DMS153 (cell line): ENCODE measurements at regions not wholly inside any gene's neighbourhood (a gene's known extent, or its start where the extent isn't known, plus 50 kb on each side); places are given as distances from the start of the nearest gene placed in this dataset.

Source experiments
- DNase-seq: peaks from one replicate; lab custom pipeline; 2025; lab: John Stamatoyannopoulos, UW

DNA sequence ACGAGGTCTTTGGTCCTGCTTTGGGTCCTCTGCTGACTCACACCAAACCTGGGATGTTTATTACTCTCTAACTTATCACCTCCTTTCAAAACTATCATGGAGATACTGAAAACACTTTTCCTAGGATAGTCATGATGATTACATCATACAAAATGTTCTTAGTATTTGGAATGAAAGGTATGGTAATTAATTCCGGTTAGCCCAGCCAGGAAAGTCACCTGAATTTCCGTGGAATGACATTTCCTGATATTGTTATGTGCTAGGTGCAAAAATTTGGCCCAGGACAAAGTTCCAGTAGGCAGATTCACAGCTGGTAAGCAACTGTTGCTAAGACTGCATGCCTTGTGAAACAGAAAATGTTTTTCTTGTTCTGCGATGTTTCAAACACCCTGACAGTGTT lies 203.4 kb downstream of the ZNF648 start:
- no peak for DNase-seq
